A673 (cell line): ENCODE measurements at regions not wholly inside any gene's neighbourhood (a gene's known extent, or its start where the extent isn't known, plus 50 kb on each side); places are given as distances from the start of the nearest gene placed in this dataset.

Experiments used
- EZH2 ChIP-seq: fragments of 200-600 bp; sonication (generic); IDR thresholded peaks from 2 replicates; pipeline ENCODE4 v1.6.1; 2017; ENCODE audit warnings: borderline replicate concordance, low read depth, mild to moderate bottlenecking, mixed read lengths, antibody characterized with exemption, low read length; ENCODE audit not compliant: poor library complexity, severe bottlenecking
- TF ChIP-seq, protein P1 (sequence below): fragments of 300-800, 200-600 bp; sonication (generic); conservative IDR thresholded peaks from 2 replicates; pipeline ENCODE4 v1.5.1; 2017; ENCODE audit warnings: low read depth, mild to moderate bottlenecking, antibody characterized with exemption, low read length, moderate library complexity, mixed read lengths

DNA sequence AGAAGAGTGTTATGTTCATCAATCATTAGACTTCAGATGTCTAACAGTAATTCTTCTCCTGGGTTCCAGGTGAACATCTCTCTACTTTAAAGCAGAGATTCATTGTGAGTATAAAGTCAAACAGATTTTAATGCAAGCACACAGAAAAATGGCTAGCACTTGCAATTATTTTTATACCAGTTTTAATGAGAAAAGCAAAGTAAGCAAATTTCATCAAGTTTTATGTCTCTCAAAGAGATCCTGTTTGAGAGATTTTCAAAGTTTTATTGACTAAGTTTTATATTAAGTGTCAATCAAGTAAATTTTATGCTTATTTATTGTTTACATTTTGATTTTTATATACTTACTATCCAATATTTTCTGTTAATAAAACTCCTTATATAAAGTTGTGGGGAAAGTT, 1628.5 kb downstream of the HACE1 start:
- no peak for TF ChIP-seq EZH2
- TF ChIP-seq, protein P1, sequence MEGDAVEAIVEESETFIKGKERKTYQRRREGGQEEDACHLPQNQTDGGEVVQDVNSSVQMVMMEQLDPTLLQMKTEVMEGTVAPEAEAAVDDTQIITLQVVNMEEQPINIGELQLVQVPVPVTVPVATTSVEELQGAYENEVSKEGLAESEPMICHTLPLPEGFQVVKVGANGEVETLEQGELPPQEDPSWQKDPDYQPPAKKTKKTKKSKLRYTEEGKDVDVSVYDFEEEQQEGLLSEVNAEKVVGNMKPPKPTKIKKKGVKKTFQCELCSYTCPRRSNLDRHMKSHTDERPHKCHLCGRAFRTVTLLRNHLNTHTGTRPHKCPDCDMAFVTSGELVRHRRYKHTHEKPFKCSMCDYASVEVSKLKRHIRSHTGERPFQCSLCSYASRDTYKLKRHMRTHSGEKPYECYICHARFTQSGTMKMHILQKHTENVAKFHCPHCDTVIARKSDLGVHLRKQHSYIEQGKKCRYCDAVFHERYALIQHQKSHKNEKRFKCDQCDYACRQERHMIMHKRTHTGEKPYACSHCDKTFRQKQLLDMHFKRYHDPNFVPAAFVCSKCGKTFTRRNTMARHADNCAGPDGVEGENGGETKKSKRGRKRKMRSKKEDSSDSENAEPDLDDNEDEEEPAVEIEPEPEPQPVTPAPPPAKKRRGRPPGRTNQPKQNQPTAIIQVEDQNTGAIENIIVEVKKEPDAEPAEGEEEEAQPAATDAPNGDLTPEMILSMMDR, result no peak
